ENCODE measurements at regions not wholly inside any gene's neighbourhood (a gene's known extent, or its start where the extent isn't known, plus 50 kb on each side); places are given as distances from the start of the nearest gene placed in this dataset.

GRCh38 chr3:139202959-139203349 is 140.9 kb upstream of the MRPS22 start:
- Histone ChIP-seq H3K27me3 (ENCODE audit: low read depth, low read length) (no peaks in the 10 kb centered on the region), H3K4me1 (ENCODE audit: low read length) (peaks cover 14% of the 10 kb centered on the region), H4K20me1 (ENCODE audit: insufficient read depth, low read length) (no peaks in the 10 kb centered on the region), H3K79me2 (ENCODE audit: low read length) (no peaks in the 10 kb centered on the region), H2AFZ (ENCODE audit: low read depth, low read length) (no peak overlapping the region), H3K4me2 (ENCODE audit: low read length) (no peak overlapping the region), H3K9ac (ENCODE audit: low read length) (no peak overlapping the region), H3K4me3 (ENCODE audit: low read length) (no peak overlapping the region), H3K27ac (ENCODE audit: low read length) (no peak overlapping the region), H3K36me3 (replicated peaks; ENCODE audit: low read depth, low read length) (no peaks in the 10 kb centered on the region), H3K9me3 (ENCODE audit: insufficient read depth, low read length) (no peaks in the 10 kb centered on the region)
- no peak for TF ChIP-seq CTCF (IDR thresholded peaks at IDR 0.05; ENCODE audit: low read depth, low read length)
- TF ChIP-seq EZH2phosphoT487 (IDR thresholded peaks at IDR 0.05; ENCODE audit: low read depth): no peak

GRCh38 chr3:139203752-139204151 is 140.1 kb upstream of the MRPS22 start:
- Histone ChIP-seq H3K79me2 (ENCODE audit: low read length) (no peaks in the 10 kb centered on the region), H3K4me3 (ENCODE audit: low read length) (no peak overlapping the region), H4K20me1 (ENCODE audit: insufficient read depth, low read length) (no peaks in the 10 kb centered on the region), H3K9me3 (ENCODE audit: insufficient read depth, low read length) (no peaks in the 10 kb centered on the region), H3K36me3 (replicated peaks; ENCODE audit: low read depth, low read length) (no peaks in the 10 kb centered on the region), H2AFZ (ENCODE audit: low read depth, low read length) (no peak overlapping the region), H3K9ac (ENCODE audit: low read length) (no peak overlapping the region), H3K4me1 (ENCODE audit: low read length) (peaks cover 14% of the 10 kb centered on the region), H3K4me2 (ENCODE audit: low read length) (no peak overlapping the region), H3K27ac (ENCODE audit: low read length) (no peak overlapping the region), H3K27me3 (ENCODE audit: low read depth, low read length) (no peaks in the 10 kb centered on the region)
- no peak for TF ChIP-seq EZH2phosphoT487 (IDR thresholded peaks at IDR 0.05; ENCODE audit: low read depth)
- no peak for TF ChIP-seq CTCF (IDR thresholded peaks at IDR 0.05; ENCODE audit: low read depth, low read length)

GRCh38 chr3:139204728-139205127 is 139.1 kb upstream of the MRPS22 start:
- Histone ChIP-seq H3K27ac (ENCODE audit: low read length) (no peak overlapping the region), H3K27me3 (ENCODE audit: low read depth, low read length) (no peaks in the 10 kb centered on the region), H4K20me1 (ENCODE audit: insufficient read depth, low read length) (no peaks in the 10 kb centered on the region), H3K79me2 (ENCODE audit: low read length) (no peaks in the 10 kb centered on the region), H2AFZ (ENCODE audit: low read depth, low read length) (no peak overlapping the region), H3K9me3 (ENCODE audit: insufficient read depth, low read length) (no peaks in the 10 kb centered on the region), H3K36me3 (replicated peaks; ENCODE audit: low read depth, low read length) (no peaks in the 10 kb centered on the region), H3K9ac (ENCODE audit: low read length) (no peak overlapping the region), H3K4me1 (ENCODE audit: low read length) (peaks cover 14% of the 10 kb centered on the region), H3K4me3 (ENCODE audit: low read length) (no peak overlapping the region), H3K4me2 (ENCODE audit: low read length) (no peak overlapping the region)
- TF ChIP-seq CTCF (IDR thresholded peaks at IDR 0.05; ENCODE audit: low read depth, low read length) (no peak), EZH2phosphoT487 (IDR thresholded peaks at IDR 0.05; ENCODE audit: low read depth) (no peak)

GRCh38 chr3:139213936-139214335 is 129.9 kb upstream of the MRPS22 start:
- Histone ChIP-seq H3K36me3 (replicated peaks; ENCODE audit: low read depth, low read length) (no peaks in the 10 kb centered on the region), H3K9me3 (ENCODE audit: insufficient read depth, low read length) (no peaks in the 10 kb centered on the region), H3K79me2 (ENCODE audit: low read length) (no peaks in the 10 kb centered on the region), H3K27me3 (ENCODE audit: low read depth, low read length) (peaks cover 24% of the 10 kb centered on the region; the same call in 1 of the 2 replicates), H3K9ac (ENCODE audit: low read length) (no peak overlapping the region), H3K4me3 (ENCODE audit: low read length) (no peak overlapping the region), H4K20me1 (ENCODE audit: insufficient read depth, low read length) (no peaks in the 10 kb centered on the region), H2AFZ (ENCODE audit: low read depth, low read length) (no peak overlapping the region), H3K4me2 (ENCODE audit: low read length) (no peak overlapping the region), H3K27ac (ENCODE audit: low read length) (no peak overlapping the region), H3K4me1 (ENCODE audit: low read length) (no peaks in the 10 kb centered on the region)
- TF ChIP-seq EZH2phosphoT487 (IDR thresholded peaks at IDR 0.05; ENCODE audit: low read depth): no peak
- TF ChIP-seq CTCF (IDR thresholded peaks at IDR 0.05; ENCODE audit: low read depth, low read length): no peak

All from OCI-LY3 (cell line).